Prostate gland (tissue), 2 donors: ENCODE measurements at regions not wholly inside any gene's neighbourhood (a gene's known extent, or its start where the extent isn't known, plus 50 kb on each side); places are given as distances from the start of the nearest gene placed in this dataset.

ENCODE experiments used
- CTCF ChIP-seq, 4 experiments: fragments of 200-600 bp in 2 of 4; fragments of 450-650 bp in 2 of 4; sonication (generic) in 2 of 4; IDR thresholded peaks; 1 replicate in 3 of 4; 2 replicates in 1 of 4; pipeline ENCODE4 v1.5.1; 2016 to 2019; ENCODE audit warnings: antibody characterized with exemption in 4 of 4, mild to moderate bottlenecking in 2 of 4, moderate library complexity in 2 of 4
- POLR2AphosphoS5 ChIP-seq: sonication (generic); formaldehyde crosslinking; IDR thresholded peaks from one replicate; pipeline ENCODE4 v1.6.1; 2017; ENCODE audit warnings: antibody characterized with exemption

- no peak for TF ChIP-seq POLR2AphosphoS5
- no peak for TF ChIP-seq CTCF (IDR thresholded peaks at IDR 0.05)
Measured at GRCh38 chr22:49518436-49518970, 309.2 kb downstream of the BRD1 start.
